ENCODE measurements at regions not wholly inside any gene's neighbourhood (a gene's known extent, or its start where the extent isn't known, plus 50 kb on each side); places are given as distances from the start of the nearest gene placed in this dataset.

GRCh38 chr13:19061278-19061677 is 120.3 kb downstream of the TUBA3C start:
- H3K27ac ChIP-seq, result no peak overlapping the region
- DNase-seq, result no peak
- intact Hi-C loops (cut with DNase I), result no loop called here
- H3K36me3 ChIP-seq, result no peaks in the 10 kb centered on the region
- TF ChIP-seq CTCF (IDR thresholded peaks at IDR 0.05), result no peak
- peaks cover 0 to 43% (median 0%) of the 10 kb centered on the region in 11 donors for H3K9me3 ChIP-seq
- H3K4me1 ChIP-seq, result no peaks in the 10 kb centered on the region
- peaks cover 0 to 5% (median 0%) of the 10 kb centered on the region in 7 donors for H3K27me3 ChIP-seq
- 83 to 84% methylated on average over 6 of the region's 6 CpGs for WGBS, 2 donors
- ATAC-seq, result no peak
- no peak overlapping the region for H3K4me3 ChIP-seq

- intact Hi-C loops (cut with DNase I), result no loop called here
- peaks cover 0 to 5% (median 0%) of the 10 kb centered on the region in 7 donors for H3K27me3 ChIP-seq
- no peak for ATAC-seq
Observed at GRCh38 chr13:19060311-19061002, 121.2 kb downstream of the TUBA3C start.

GRCh38 chr13:19059016-19059780 is 122.4 kb downstream of the TUBA3C start:
- no peak for TF ChIP-seq CTCF (IDR thresholded peaks at IDR 0.05)
- Histone ChIP-seq H3K4me3 (no peak overlapping the region), H3K36me3 (no peaks in the 10 kb centered on the region), H3K27me3 (peaks cover 0 to 5% (median 0%) of the 10 kb centered on the region in 7 donors), H3K27ac (no peak overlapping the region), H3K9me3 (peaks cover 0 to 24% (median 0%) of the 10 kb centered on the region in 11 donors), H3K4me1 (no peaks in the 10 kb centered on the region)
- WGBS, 2 donors, result 72 to 78% methylated on average over 16 of the region's 16 CpGs
- DNase-seq (no peak), ATAC-seq (no peak)
- intact Hi-C loops (cut with DNase I), result no loop called here

More at GRCh38 chr13:19060311-19061002, 121.2 kb downstream of the TUBA3C start:
- 83 to 90% methylated on average over 13 of the region's 13 CpGs for WGBS, 2 donors
- H3K27ac ChIP-seq, result no peak overlapping the region
- no peak for DNase-seq
- H3K9me3 ChIP-seq, result peaks cover 0 to 35% (median 0%) of the 10 kb centered on the region in 11 donors
- no peak for TF ChIP-seq CTCF (IDR thresholded peaks at IDR 0.05)
- H3K36me3 ChIP-seq, result no peaks in the 10 kb centered on the region
- H3K4me3 ChIP-seq, result no peak overlapping the region
- H3K4me1 ChIP-seq, result no peaks in the 10 kb centered on the region

- Histone ChIP-seq H3K4me1 (no peaks in the 10 kb centered on the region), H3K27ac (no peak overlapping the region), H3K9me3 (peaks cover 0 to 23% (median 0%) of the 10 kb centered on the region in 11 donors), H3K27me3 (peaks cover 0 to 5% (median 0%) of the 10 kb centered on the region in 7 donors), H3K36me3 (no peaks in the 10 kb centered on the region), H3K4me3 (no peak overlapping the region)
- ATAC-seq (no peak), DNase-seq (no peak)
- intact Hi-C loops (cut with DNase I), result no loop called here
- TF ChIP-seq CTCF (IDR thresholded peaks at IDR 0.05), result no peak
- WGBS, 2 donors, result 78 to 81% methylated on average over 14 of the region's 14 CpGs
Observed at GRCh38 chr13:19058566-19058965, 123.1 kb downstream of the TUBA3C start.
